ENCODE measurements at regions not wholly inside any gene's neighbourhood (a gene's known extent, or its start where the extent isn't known, plus 50 kb on each side); places are given as distances from the start of the nearest gene placed in this dataset.

- intact Hi-C loops (cut with DNase I) = no loop called here
- 88% methylated on average over 10 of the region's 10 CpGs for WGBS (ENCODE audit: insufficient coverage, low coverage, low lambda C conversion rate, missing lambda C conversion rate)
- ATAC-seq = no peak
These were observed 85.6 kb downstream of the C5orf15 start for GRCh38 chr5:133882846-133883245.

DNA sequence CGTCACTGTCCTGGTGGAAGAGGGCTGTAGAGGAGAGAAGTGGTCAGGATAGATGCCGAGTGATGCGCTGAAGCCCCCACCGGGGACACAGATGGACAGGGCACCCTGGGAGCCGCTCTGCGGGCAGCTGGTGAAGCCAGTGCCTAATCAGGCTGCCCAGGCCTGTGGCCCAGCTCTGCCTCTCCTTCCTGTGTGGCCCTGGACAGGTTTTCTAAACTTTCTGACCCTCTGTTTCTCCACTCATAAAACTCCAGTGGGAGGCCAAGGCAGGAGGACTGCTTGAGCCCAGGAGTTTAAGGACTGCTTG, 86.1 kb downstream of the C5orf15 start:
- no peaks in the 10 kb centered on the region for H3K27me3 ChIP-seq
- DNase-seq (no peak), ATAC-seq (no peak)
- intact Hi-C loops (cut with DNase I) = no loop called here
- TF ChIP-seq POLR2A (IDR thresholded peaks at IDR 0.05) = no peak
- TF ChIP-seq, protein P1, sequence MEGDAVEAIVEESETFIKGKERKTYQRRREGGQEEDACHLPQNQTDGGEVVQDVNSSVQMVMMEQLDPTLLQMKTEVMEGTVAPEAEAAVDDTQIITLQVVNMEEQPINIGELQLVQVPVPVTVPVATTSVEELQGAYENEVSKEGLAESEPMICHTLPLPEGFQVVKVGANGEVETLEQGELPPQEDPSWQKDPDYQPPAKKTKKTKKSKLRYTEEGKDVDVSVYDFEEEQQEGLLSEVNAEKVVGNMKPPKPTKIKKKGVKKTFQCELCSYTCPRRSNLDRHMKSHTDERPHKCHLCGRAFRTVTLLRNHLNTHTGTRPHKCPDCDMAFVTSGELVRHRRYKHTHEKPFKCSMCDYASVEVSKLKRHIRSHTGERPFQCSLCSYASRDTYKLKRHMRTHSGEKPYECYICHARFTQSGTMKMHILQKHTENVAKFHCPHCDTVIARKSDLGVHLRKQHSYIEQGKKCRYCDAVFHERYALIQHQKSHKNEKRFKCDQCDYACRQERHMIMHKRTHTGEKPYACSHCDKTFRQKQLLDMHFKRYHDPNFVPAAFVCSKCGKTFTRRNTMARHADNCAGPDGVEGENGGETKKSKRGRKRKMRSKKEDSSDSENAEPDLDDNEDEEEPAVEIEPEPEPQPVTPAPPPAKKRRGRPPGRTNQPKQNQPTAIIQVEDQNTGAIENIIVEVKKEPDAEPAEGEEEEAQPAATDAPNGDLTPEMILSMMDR (IDR thresholded peaks at IDR 0.05) = no peak
- WGBS (ENCODE audit: insufficient coverage, low coverage, low lambda C conversion rate, missing lambda C conversion rate) = 60% methylated on average over 1 of the region's 6 CpGs
- H3K4me1 ChIP-seq = no peaks in the 10 kb centered on the region
- no peaks in the 10 kb centered on the region for H3K9me3 ChIP-seq
- H3K27ac ChIP-seq = no peak overlapping the region
- H3K4me3 ChIP-seq = no peak overlapping the region
- no peaks in the 10 kb centered on the region for H3K36me3 ChIP-seq

More at GRCh38 chr5:133882846-133883245, 85.6 kb downstream of the C5orf15 start:
- H3K27me3 ChIP-seq = no peaks in the 10 kb centered on the region
- no peak overlapping the region for H3K4me3 ChIP-seq
- H3K4me1 ChIP-seq = no peaks in the 10 kb centered on the region
- no peaks in the 10 kb centered on the region for H3K9me3 ChIP-seq
- no peak for DNase-seq
- TF ChIP-seq POLR2A (IDR thresholded peaks at IDR 0.05) = no peak
- TF ChIP-seq, protein P1 (IDR thresholded peaks at IDR 0.05) = no peak
- H3K27ac ChIP-seq = no peak overlapping the region
- H3K36me3 ChIP-seq = no peaks in the 10 kb centered on the region

- Histone ChIP-seq H3K9me3 (no peaks in the 10 kb centered on the region), H3K27me3 (no peaks in the 10 kb centered on the region), H3K27ac (no peak overlapping the region), H3K36me3 (no peaks in the 10 kb centered on the region), H3K4me1 (no peaks in the 10 kb centered on the region), H3K4me3 (no peak overlapping the region)
- no peak for ATAC-seq
- 50% methylated on average over 7 of the region's 15 CpGs for WGBS (ENCODE audit: insufficient coverage, low coverage, low lambda C conversion rate, missing lambda C conversion rate)
- TF ChIP-seq, protein P1 (IDR thresholded peaks at IDR 0.05) = no peak
- no peak for TF ChIP-seq POLR2A (IDR thresholded peaks at IDR 0.05)
- DNase-seq = no peak
- intact Hi-C loops (cut with DNase I) = no loop called here
These were observed 86.6 kb downstream of the C5orf15 start for GRCh38 chr5:133881576-133882388.

- Histone ChIP-seq H3K27ac (no peak overlapping the region), H3K4me3 (no peak overlapping the region), H3K27me3 (no peaks in the 10 kb centered on the region), H3K4me1 (no peaks in the 10 kb centered on the region), H3K36me3 (no peaks in the 10 kb centered on the region), H3K9me3 (no peaks in the 10 kb centered on the region)
- TF ChIP-seq POLR2A (IDR thresholded peaks at IDR 0.05) = no peak
- TF ChIP-seq, protein P1 (IDR thresholded peaks at IDR 0.05) = no peak
- intact Hi-C loops (cut with DNase I) = no loop called here
- WGBS (ENCODE audit: insufficient coverage, low coverage, low lambda C conversion rate, missing lambda C conversion rate) = 59% methylated on average over 2 of the region's 2 CpGs
- no peak for ATAC-seq
- no peak for DNase-seq
These were observed 90.2 kb downstream of the C5orf15 start for GRCh38 chr5:133878236-133878555.

Measured in right lobe of liver (tissue), 6 donors.